OCI-LY7 (cell line): ENCODE measurements at regions not wholly inside any gene's neighbourhood (a gene's known extent, or its start where the extent isn't known, plus 50 kb on each side); places are given as distances from the start of the nearest gene placed in this dataset.

Experiments used
- EZH2phosphoT487 ChIP-seq: fragments of 200-600 bp; sonication (generic); IDR thresholded peaks from 2 replicates; pipeline ENCODE4 v1.6.1; 2018; ENCODE audit warnings: low read depth, borderline replicate concordance, mild to moderate bottlenecking, mixed run types, antibody characterized with exemption, low read length, moderate library complexity, mixed read lengths
- TF ChIP-seq, protein P1 (sequence below): fragments of 200-600 bp; sonication (generic); conservative IDR thresholded peaks from 2 replicates; pipeline ENCODE4 v1.5.1; 2014; ENCODE audit warnings: mild to moderate bottlenecking, antibody characterized with exemption, low read length, moderate library complexity, mixed read lengths

DNA sequence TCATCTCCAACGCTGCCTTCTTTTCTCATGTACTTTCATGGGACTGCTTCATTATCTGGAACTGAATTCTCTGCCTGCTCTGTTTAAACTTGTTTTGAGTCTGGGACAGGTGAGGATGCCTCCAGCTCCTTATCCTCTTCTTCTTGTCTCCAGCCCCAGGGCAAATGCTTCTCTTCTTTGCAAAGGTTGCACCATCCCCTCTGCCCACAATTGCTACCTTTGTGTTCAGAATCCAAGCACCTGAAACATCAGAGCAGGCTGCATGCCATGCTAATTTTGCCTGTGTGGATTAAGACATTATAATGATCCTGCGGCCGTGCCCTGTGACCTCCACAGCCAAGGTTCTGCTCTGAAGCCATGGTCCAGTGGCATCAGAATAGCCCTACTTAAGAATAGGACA lies 309.5 kb downstream of the EPHA4 start:
- TF ChIP-seq, protein P1, sequence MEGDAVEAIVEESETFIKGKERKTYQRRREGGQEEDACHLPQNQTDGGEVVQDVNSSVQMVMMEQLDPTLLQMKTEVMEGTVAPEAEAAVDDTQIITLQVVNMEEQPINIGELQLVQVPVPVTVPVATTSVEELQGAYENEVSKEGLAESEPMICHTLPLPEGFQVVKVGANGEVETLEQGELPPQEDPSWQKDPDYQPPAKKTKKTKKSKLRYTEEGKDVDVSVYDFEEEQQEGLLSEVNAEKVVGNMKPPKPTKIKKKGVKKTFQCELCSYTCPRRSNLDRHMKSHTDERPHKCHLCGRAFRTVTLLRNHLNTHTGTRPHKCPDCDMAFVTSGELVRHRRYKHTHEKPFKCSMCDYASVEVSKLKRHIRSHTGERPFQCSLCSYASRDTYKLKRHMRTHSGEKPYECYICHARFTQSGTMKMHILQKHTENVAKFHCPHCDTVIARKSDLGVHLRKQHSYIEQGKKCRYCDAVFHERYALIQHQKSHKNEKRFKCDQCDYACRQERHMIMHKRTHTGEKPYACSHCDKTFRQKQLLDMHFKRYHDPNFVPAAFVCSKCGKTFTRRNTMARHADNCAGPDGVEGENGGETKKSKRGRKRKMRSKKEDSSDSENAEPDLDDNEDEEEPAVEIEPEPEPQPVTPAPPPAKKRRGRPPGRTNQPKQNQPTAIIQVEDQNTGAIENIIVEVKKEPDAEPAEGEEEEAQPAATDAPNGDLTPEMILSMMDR = no peak
- TF ChIP-seq EZH2phosphoT487 = no peak
